ENCODE measurements at regions not wholly inside any gene's neighbourhood (a gene's known extent, or its start where the extent isn't known, plus 50 kb on each side); places are given as distances from the start of the nearest gene placed in this dataset.

DNA sequence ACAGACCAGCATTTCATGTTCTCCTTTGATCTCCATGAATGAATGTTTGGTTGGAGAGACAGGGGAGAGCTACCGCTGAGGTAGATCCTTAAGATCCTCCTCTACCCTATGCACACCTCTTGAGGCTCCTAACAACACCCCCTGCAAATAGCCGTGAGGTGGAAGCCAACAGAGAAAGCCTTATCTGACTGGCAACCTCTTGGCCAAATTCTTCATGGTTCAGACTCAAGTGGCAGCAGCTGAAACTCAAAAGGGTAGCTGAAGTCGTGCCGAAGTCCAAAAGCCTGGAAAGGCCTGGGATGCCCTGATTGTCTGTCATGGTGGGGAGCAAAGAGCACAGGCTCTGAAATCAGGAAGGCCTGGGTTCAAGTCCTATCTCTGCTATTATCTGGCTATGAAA lies 184.9 kb downstream of the SEC61B start:
- no peaks in the 10 kb centered on the region for H3K27me3 ChIP-seq (ENCODE audit: control insufficient read depth, insufficient read depth, low read length)
- H3K36me3 ChIP-seq (ENCODE audit: control insufficient read depth in 2 of 3, insufficient read depth in 3 of 3, low read length in 3 of 3), result no peaks in the 10 kb centered on the region
- no peak overlapping the region for H3K4me3 ChIP-seq (ENCODE audit: low read length in 3 of 3)
- no peaks in the 10 kb centered on the region for H3K9me3 ChIP-seq (ENCODE audit: control insufficient read depth in 2 of 3, insufficient read depth in 1 of 3, low read length in 3 of 3)
- H3K4me1 ChIP-seq (ENCODE audit: control insufficient read depth in 2 of 3, insufficient read depth in 2 of 3, low read depth in 1 of 3, low read length in 3 of 3), result no peaks in the 10 kb centered on the region
- TF ChIP-seq, protein P1, sequence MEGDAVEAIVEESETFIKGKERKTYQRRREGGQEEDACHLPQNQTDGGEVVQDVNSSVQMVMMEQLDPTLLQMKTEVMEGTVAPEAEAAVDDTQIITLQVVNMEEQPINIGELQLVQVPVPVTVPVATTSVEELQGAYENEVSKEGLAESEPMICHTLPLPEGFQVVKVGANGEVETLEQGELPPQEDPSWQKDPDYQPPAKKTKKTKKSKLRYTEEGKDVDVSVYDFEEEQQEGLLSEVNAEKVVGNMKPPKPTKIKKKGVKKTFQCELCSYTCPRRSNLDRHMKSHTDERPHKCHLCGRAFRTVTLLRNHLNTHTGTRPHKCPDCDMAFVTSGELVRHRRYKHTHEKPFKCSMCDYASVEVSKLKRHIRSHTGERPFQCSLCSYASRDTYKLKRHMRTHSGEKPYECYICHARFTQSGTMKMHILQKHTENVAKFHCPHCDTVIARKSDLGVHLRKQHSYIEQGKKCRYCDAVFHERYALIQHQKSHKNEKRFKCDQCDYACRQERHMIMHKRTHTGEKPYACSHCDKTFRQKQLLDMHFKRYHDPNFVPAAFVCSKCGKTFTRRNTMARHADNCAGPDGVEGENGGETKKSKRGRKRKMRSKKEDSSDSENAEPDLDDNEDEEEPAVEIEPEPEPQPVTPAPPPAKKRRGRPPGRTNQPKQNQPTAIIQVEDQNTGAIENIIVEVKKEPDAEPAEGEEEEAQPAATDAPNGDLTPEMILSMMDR (IDR thresholded peaks at IDR 0.05; ENCODE audit: borderline replicate concordance, extremely low read depth, insufficient read depth), result no peak
- H3K9ac ChIP-seq (ENCODE audit: low read length in 3 of 3), result no peak overlapping the region
- no peak overlapping the region for H3K27ac ChIP-seq (ENCODE audit: low read depth in 2 of 2, low read length in 2 of 2)
- DNase-seq (no peak), FAIRE-seq (no peak)
- intact Hi-C loops (cut with DNase I), result no loop called here

DNA sequence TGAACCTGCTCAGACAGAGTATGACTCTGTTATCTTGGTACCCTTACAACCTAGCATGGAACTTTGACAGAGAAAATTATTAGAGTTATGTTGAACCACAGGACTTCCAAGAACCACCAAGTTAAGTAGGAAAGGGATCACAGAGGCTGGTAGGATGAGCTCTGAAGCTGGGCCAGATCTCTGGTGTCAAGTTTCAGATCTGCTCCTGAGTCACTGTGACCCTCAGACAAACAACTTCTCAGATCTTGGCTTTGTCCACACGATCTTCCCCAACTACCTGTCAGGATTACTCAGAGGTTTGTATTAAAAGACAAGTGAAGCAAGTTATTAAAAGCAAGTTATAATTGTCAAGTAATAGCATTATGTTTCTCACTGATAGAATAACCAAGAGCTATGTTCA lies 189.0 kb downstream of the SEC61B start:
- Histone ChIP-seq H3K27ac (ENCODE audit: low read depth in 2 of 2, low read length in 2 of 2) (no peak overlapping the region), H3K36me3 (ENCODE audit: control insufficient read depth in 2 of 3, insufficient read depth in 3 of 3, low read length in 3 of 3) (no peaks in the 10 kb centered on the region), H3K9ac (ENCODE audit: low read length in 3 of 3) (no peak overlapping the region), H3K4me1 (ENCODE audit: control insufficient read depth in 2 of 3, insufficient read depth in 2 of 3, low read depth in 1 of 3, low read length in 3 of 3) (no peaks in the 10 kb centered on the region), H3K4me3 (ENCODE audit: low read length in 3 of 3) (no peak overlapping the region), H3K27me3 (ENCODE audit: control insufficient read depth, insufficient read depth, low read length) (no peaks in the 10 kb centered on the region), H3K9me3 (ENCODE audit: control insufficient read depth in 2 of 3, insufficient read depth in 1 of 3, low read length in 3 of 3) (no peaks in the 10 kb centered on the region)
- intact Hi-C loops (cut with DNase I), result no loop called here
- FAIRE-seq (no peak), DNase-seq (no peak)
- TF ChIP-seq, protein P1 (IDR thresholded peaks at IDR 0.05; ENCODE audit: borderline replicate concordance, extremely low read depth, insufficient read depth), result no peak

DNA sequence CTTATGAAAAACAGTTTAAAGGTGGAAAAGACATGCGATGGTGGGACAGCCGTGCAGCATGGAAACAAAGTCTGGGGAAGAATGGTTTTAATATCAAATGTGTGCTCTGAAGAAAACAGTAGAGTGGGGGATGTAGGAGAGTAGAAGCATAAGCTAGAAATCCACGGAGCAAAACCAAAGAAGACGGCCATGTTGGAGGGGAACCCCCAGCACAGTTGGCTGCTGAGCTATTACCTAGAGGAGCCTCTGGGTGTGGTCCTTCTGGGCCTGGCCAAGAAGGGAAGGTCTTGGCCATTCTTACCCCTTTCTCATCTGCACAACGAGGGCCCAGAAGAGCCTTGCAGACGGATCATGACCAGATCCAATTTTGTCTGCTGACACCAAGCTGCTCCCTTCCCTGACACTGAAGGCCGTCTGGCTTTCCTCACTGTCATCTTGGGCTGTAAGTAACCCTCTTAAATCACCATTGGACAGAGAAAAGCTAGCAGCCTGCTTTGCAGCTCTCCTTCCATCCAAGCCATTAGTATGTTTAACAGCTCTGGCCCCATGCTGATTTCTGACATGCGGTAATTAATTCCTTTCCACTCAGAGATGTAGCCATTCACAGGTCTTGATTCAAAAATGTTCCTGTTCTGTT lies 189.5 kb downstream of the SEC61B start:
- FAIRE-seq (no peak), DNase-seq (peak in 3 of 5 donors; percentile 9 to 47 (median 19))
- no peaks in the 10 kb centered on the region for H3K9me3 ChIP-seq (ENCODE audit: control insufficient read depth in 2 of 3, insufficient read depth in 1 of 3, low read length in 3 of 3)
- H3K9ac ChIP-seq (ENCODE audit: low read length in 3 of 3), result no peak overlapping the region
- H3K36me3 ChIP-seq (ENCODE audit: control insufficient read depth in 2 of 3, insufficient read depth in 3 of 3, low read length in 3 of 3), result no peaks in the 10 kb centered on the region
- TF ChIP-seq, protein P1 (IDR thresholded peaks at IDR 0.05; ENCODE audit: borderline replicate concordance, extremely low read depth, insufficient read depth), result no peak
- no peak overlapping the region for H3K27ac ChIP-seq (ENCODE audit: low read depth in 2 of 2, low read length in 2 of 2)
- H3K4me3 ChIP-seq (ENCODE audit: low read length in 3 of 3), result no peak overlapping the region
- intact Hi-C loops (cut with DNase I), result no loop called here
- no peaks in the 10 kb centered on the region for H3K4me1 ChIP-seq (ENCODE audit: control insufficient read depth in 2 of 3, insufficient read depth in 2 of 3, low read depth in 1 of 3, low read length in 3 of 3)
- H3K27me3 ChIP-seq (ENCODE audit: control insufficient read depth, insufficient read depth, low read length), result no peaks in the 10 kb centered on the region

DNA sequence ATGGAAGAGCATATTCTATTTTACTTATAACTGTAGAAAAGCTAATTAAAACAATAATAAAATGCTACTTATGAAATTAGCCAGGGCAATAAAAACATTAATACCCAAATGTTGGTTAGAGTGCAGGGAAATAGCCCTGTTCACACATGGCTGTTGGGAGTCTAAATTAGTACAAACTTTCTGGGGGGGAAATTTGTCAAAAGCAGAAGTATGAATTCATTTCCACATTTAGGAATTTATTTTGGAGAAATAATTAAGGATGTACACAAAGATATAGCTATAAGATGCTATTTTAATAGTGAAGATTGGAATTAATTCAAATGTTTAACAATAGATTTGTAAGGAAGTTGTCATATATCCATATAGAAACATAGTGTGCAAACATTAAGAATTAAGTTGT lies 190.5 kb downstream of the SEC61B start:
- Histone ChIP-seq H3K36me3 (ENCODE audit: control insufficient read depth in 2 of 3, insufficient read depth in 3 of 3, low read length in 3 of 3) (no peaks in the 10 kb centered on the region), H3K9ac (ENCODE audit: low read length in 3 of 3) (no peak overlapping the region), H3K9me3 (ENCODE audit: control insufficient read depth in 2 of 3, insufficient read depth in 1 of 3, low read length in 3 of 3) (no peaks in the 10 kb centered on the region), H3K27me3 (ENCODE audit: control insufficient read depth, insufficient read depth, low read length) (no peaks in the 10 kb centered on the region), H3K27ac (ENCODE audit: low read depth in 2 of 2, low read length in 2 of 2) (no peak overlapping the region), H3K4me1 (ENCODE audit: control insufficient read depth in 2 of 3, insufficient read depth in 2 of 3, low read depth in 1 of 3, low read length in 3 of 3) (no peaks in the 10 kb centered on the region), H3K4me3 (ENCODE audit: low read length in 3 of 3) (no peak overlapping the region)
- FAIRE-seq (no peak), DNase-seq (no peak)
- TF ChIP-seq, protein P1 (IDR thresholded peaks at IDR 0.05; ENCODE audit: borderline replicate concordance, extremely low read depth, insufficient read depth), result no peak
- intact Hi-C loops (cut with DNase I), result no loop called here

All from kidney (tissue), 13 donors.